ENCODE measurements at regions not wholly inside any gene's neighbourhood (a gene's known extent, or its start where the extent isn't known, plus 50 kb on each side); places are given as distances from the start of the nearest gene placed in this dataset.

- no peak overlapping the region for H2BK15ac ChIP-seq (ENCODE audit: low read depth, low read length)
- no peak overlapping the region for H2BK120ac ChIP-seq (ENCODE audit: low read depth, low read length)
- no peak overlapping the region for H3K14ac ChIP-seq (replicated peaks; ENCODE audit: low read depth, low read length)
- H4K20me1 ChIP-seq (ENCODE audit: insufficient read depth, low read length), result no peaks in the 10 kb centered on the region
- ATAC-seq (ENCODE audit: low read depth) (no peak), DNase-seq (no peak)
- H3K27ac ChIP-seq (ENCODE audit: insufficient read depth, low read length), result no peak overlapping the region
- H3K4ac ChIP-seq (ENCODE audit: low read depth, low read length), result no peak overlapping the region
- H3K4me1 ChIP-seq (ENCODE audit: control insufficient read depth, insufficient read depth, low read length), result no peaks in the 10 kb centered on the region
- no peaks in the 10 kb centered on the region for H3K36me3 ChIP-seq (ENCODE audit: control insufficient read depth, insufficient read depth, low read length)
- no peak overlapping the region for H4K5ac ChIP-seq (ENCODE audit: low read depth, low read length)
- H3K9ac ChIP-seq (ENCODE audit: low read depth, low read length), result no peak overlapping the region
- POLR2A ChIA-PET (ENCODE audit: unreplicated experiment), result no interaction called here
- WGBS, 2 experiments (ENCODE audit: extremely low coverage in 2 of 2, insufficient read length in 1 of 2), result no CpG with 5 or more reads among the region's 1 CpG
- CTCF ChIA-PET, result interaction anchor here (3.2 kb wide), 1 partner anchor 218 kb away, joined by 41 read pairs; no protein-coding TSS in a partner anchor
- TF ChIP-seq POLR2A (IDR thresholded peaks at IDR 0.05; ENCODE audit: low read depth, low read length) (no peak), RCOR1 (IDR thresholded peaks at IDR 0.05; ENCODE audit: insufficient replicate concordance, low read length) (no peak), CHD1 (IDR thresholded peaks at IDR 0.05; ENCODE audit: low read depth, low read length) (no peak)
- no peak overlapping the region for H2AK9ac ChIP-seq (replicated peaks; ENCODE audit: low read depth, low read length, poor library complexity)
- in situ Hi-C loops (cut with MboI; ENCODE audit: low sequenced_read_pairs), result loop anchor here (25.0 kb wide), 1 partner anchor 549 kb away; no protein-coding TSS in a partner anchor
- dilution Hi-C loops (cut with HindIII; ENCODE audit: low sequenced_read_pairs, unreplicated experiment), result no loop called here
- H3K56ac ChIP-seq (ENCODE audit: extremely low read depth, insufficient read depth, low read length), result no peak overlapping the region
- no peak overlapping the region for H3K4me2 ChIP-seq (ENCODE audit: low read depth, low read length)
- intact Hi-C loops (cut with micrococcal nuclease), result no loop called here
- H2AFZ ChIP-seq (replicated peaks; ENCODE audit: low read length, poor library complexity), result no peak overlapping the region
- H4K91ac ChIP-seq (ENCODE audit: insufficient read depth, low read depth, low read length), result no peak overlapping the region
- no peak overlapping the region for H3K4me3 ChIP-seq (ENCODE audit: insufficient read depth, low read depth, low read length)
- no peak overlapping the region for H2BK5ac ChIP-seq (ENCODE audit: low read depth, low read length, poor library complexity, severe bottlenecking)
- H3K79me1 ChIP-seq (ENCODE audit: low read depth in 1 of 2, low read length in 2 of 2), result no peaks in the 10 kb centered on the region
- H3K18ac ChIP-seq (ENCODE audit: low read depth, low read length), result no peak overlapping the region
- H4K8ac ChIP-seq (ENCODE audit: low read depth in 2 of 2, low read length in 2 of 2), result no peak overlapping the region
- no peak overlapping the region for H2AK5ac ChIP-seq (ENCODE audit: low read depth, low read length)
- no TSS peak for BruUV-seq (replicated peaks)
- no peaks in the 10 kb centered on the region for H3K9me3 ChIP-seq (ENCODE audit: control insufficient read depth, insufficient read depth, low read length)
- no peaks in the 10 kb centered on the region for H3K9me1 ChIP-seq (ENCODE audit: insufficient read depth, low read length)
- H3K23ac ChIP-seq (ENCODE audit: low read depth, low read length), result no peak overlapping the region
- H3K27me3 ChIP-seq (ENCODE audit: control insufficient read depth, insufficient read depth, low read length), result peaks cover 7% of the 10 kb centered on the region
- no peak overlapping the region for H2BK20ac ChIP-seq (ENCODE audit: low read depth, low read length)
Observed at GRCh38 chr1:117286145-117286544, 75.4 kb upstream of the VTCN1 start.

Data from IMR-90 (cell line).